Endothelial cell (in vitro differentiated cells): ENCODE measurements at regions not wholly inside any gene's neighbourhood (a gene's known extent, or its start where the extent isn't known, plus 50 kb on each side); places are given as distances from the start of the nearest gene placed in this dataset.
"Not testable (repeated sequence)": the region's sequence is repeated elsewhere in the genome, so short reads cannot be mapped to it uniquely, and the experiment has no call there.

ENCODE experiments used
- DNase-seq: peaks from one replicate; pipeline ENCODE4 v3.0.0; 2021; ENCODE audit warnings: low spot score
- H3K27ac Mint-ChIP-seq: one replicate; pipeline ENCODE4 v1.8.0; 2021; ENCODE audit warnings: mixed read lengths, inconsistent platforms; ENCODE audit not compliant: unreplicated experiment
- H3K27me3 Mint-ChIP-seq: one replicate; pipeline ENCODE4 v1.8.0; 2021; ENCODE audit warnings: mild to moderate bottlenecking, moderate library complexity, mixed read lengths, inconsistent platforms; ENCODE audit not compliant: unreplicated experiment
- H3K36me3 Mint-ChIP-seq: one replicate; pipeline ENCODE4 v1.8.0; 2021; ENCODE audit warnings: mild to moderate bottlenecking, low read depth, mixed read lengths, inconsistent platforms; ENCODE audit not compliant: unreplicated experiment
- H3K4me1 Mint-ChIP-seq: one replicate; pipeline ENCODE4 v1.8.0; 2021; ENCODE audit warnings: mild to moderate bottlenecking, mixed read lengths, inconsistent platforms; ENCODE audit not compliant: unreplicated experiment
- H3K4me3 Mint-ChIP-seq: one replicate; pipeline ENCODE4 v1.8.0; 2021; ENCODE audit warnings: mild to moderate bottlenecking, mixed read lengths, inconsistent platforms; ENCODE audit not compliant: unreplicated experiment
- H3K9me3 Mint-ChIP-seq: one replicate; pipeline ENCODE4 v1.8.0; 2021; ENCODE audit warnings: mixed read lengths, inconsistent platforms; ENCODE audit not compliant: unreplicated experiment
- TF ChIP-seq, protein P1 (sequence below): fragments of 200-600 bp; sonication (generic); IDR thresholded peaks from one replicate; pipeline ENCODE4 v1.5.0; 2021; ENCODE audit warnings: antibody characterized with exemption; ENCODE audit not compliant: unreplicated experiment

DNA sequence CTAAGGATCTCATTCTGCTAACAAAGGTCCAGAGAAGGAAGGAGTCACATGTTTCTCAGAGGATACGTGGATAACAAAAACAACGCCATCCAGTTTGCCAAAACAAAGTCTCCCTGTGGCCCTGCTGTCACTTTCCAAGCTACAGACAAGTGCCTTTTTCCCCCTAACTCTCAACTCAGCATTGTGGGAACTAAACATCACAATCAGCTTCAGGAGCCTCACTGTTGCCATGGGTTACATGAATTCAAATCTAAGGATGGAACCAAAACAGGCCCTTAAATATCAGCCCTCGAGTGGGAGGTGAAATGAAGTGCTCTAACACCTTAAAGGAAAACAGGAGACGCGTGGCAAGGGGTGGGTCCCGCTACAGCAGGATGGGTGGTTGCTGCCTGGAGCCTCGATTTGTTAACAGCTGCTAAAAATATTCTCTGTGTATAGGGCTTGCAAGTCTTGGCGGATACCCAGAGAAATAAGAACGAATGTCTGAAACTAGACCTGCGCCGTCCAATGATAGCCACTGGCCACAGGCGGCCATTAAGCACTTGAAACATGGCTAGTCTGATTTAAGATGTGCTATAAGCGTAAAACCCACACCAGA is 66.4 kb upstream of the SOD1 start:
- Mint-ChIP-seq H3K27me3 (no peaks in the 10 kb centered on the region), H3K4me1 (no peaks in the 10 kb centered on the region), H3K27ac (no peak overlapping the region)

DNA sequence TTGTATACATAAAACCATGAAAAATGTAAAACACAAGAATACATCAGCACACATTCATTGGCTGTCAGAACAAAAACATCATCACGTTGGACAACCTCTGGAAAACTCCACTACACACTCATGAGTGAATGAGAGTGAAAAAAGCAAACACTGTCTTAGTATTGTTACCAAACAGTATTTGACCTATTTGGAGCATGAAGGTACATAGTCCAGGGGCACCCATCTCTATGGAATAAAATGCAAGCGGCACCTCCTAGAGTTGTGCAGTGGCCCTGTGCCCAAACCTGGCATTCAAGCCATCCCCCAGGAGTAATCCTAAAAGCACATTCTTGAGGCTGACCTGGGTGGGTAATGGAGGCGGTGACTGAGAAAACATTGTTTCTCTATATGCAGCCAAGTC is 67.0 kb upstream of the SOD1 start:
- TF ChIP-seq, protein P1, sequence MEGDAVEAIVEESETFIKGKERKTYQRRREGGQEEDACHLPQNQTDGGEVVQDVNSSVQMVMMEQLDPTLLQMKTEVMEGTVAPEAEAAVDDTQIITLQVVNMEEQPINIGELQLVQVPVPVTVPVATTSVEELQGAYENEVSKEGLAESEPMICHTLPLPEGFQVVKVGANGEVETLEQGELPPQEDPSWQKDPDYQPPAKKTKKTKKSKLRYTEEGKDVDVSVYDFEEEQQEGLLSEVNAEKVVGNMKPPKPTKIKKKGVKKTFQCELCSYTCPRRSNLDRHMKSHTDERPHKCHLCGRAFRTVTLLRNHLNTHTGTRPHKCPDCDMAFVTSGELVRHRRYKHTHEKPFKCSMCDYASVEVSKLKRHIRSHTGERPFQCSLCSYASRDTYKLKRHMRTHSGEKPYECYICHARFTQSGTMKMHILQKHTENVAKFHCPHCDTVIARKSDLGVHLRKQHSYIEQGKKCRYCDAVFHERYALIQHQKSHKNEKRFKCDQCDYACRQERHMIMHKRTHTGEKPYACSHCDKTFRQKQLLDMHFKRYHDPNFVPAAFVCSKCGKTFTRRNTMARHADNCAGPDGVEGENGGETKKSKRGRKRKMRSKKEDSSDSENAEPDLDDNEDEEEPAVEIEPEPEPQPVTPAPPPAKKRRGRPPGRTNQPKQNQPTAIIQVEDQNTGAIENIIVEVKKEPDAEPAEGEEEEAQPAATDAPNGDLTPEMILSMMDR = no peak
- Mint-ChIP-seq H3K4me3 (no peak overlapping the region), H3K27me3 (no peaks in the 10 kb centered on the region), H3K27ac (no peak overlapping the region), H3K4me1 (no peaks in the 10 kb centered on the region), H3K9me3 (no peaks in the 10 kb centered on the region), H3K36me3 (no peaks in the 10 kb centered on the region)
- no peak for DNase-seq

More for the DNA sequence above, 66.4 kb upstream of the SOD1 start:
- TF ChIP-seq, protein P1 = no peak
- H3K36me3 Mint-ChIP-seq = no peaks in the 10 kb centered on the region
- H3K9me3 Mint-ChIP-seq = no peaks in the 10 kb centered on the region
- no peak for DNase-seq
- H3K4me3 Mint-ChIP-seq = no peak overlapping the region

DNA sequence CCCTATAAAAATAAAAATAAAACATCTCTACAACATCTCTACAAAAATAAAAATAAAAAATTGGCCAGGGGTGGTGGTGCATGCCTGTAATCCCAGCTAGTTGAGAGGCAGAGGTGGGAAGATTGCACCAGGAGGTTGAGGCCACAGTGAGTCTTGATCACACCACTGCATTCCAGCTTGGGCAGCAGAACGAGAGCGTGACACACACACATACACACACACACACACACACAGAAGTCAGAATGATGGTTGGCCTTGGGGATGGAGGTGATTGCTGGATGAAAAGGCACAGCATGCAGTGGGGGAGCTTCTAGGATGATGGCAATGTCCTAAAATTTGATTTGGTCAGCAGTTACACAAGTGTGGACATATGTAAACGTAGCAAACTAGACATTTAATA is 69.7 kb upstream of the SOD1 start:
- Mint-ChIP-seq H3K36me3 (no peaks in the 10 kb centered on the region), H3K4me1 (no peaks in the 10 kb centered on the region), H3K9me3 (no peaks in the 10 kb centered on the region), H3K27ac (no peak overlapping the region), H3K4me3 (no peak overlapping the region), H3K27me3 (no peaks in the 10 kb centered on the region)
- TF ChIP-seq, protein P1 = no peak
- DNase-seq = no peak

DNA sequence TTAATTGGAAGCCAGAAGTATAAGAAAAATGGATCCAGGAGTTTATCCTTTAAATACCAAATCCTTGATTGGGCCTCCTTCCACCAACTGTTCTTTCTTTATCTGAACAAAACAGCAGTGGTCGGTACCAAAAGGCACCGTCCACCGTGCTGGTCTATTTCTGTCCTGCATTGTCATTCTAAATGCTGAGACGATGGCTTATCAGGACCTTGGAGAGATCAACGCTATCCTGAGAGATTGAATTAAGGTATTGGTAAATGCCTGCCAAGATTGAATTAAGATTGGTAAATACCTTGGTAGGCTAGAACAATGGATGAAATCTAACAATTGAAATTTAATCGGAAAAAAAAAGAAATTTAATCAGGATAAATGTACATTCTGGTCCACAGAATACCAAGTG is 73.4 kb upstream of the SOD1 start:
- TF ChIP-seq, protein P1 = no peak
- H3K4me3 Mint-ChIP-seq = no peak overlapping the region
- no peaks in the 10 kb centered on the region for H3K36me3 Mint-ChIP-seq
- no peak for DNase-seq
- peaks cover 6% of the 10 kb centered on the region for H3K4me1 Mint-ChIP-seq
- H3K27me3 Mint-ChIP-seq = no peaks in the 10 kb centered on the region
- no peaks in the 10 kb centered on the region for H3K9me3 Mint-ChIP-seq
- H3K27ac Mint-ChIP-seq = no peak overlapping the region

DNA sequence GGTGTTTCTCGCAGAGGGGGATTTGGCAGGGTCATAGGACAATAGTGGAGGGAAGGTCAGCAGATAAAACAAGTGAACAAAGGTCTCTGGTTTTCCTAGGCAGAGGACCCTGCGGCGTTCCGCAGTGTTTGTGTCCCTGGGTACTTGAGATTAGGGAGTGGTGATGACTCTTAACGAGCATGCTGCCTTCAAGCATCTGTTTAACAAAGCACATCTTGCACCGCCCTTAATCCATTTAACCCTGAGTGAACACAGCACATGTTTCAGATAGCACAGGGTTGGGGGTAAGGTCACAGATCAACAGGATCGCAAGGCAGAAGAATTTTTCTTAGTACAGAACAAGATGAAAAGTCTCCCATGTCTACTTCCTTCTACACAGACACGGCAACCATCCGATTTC is 75.6 kb upstream of the SOD1 start:
- H3K9me3 Mint-ChIP-seq, H3K27me3 Mint-ChIP-seq, H3K4me1 Mint-ChIP-seq, DNase-seq, H3K4me3 Mint-ChIP-seq, H3K36me3 Mint-ChIP-seq, H3K27ac Mint-ChIP-seq: not testable (repeated sequence)
